B cell (primary cell): ENCODE measurements at regions not wholly inside any gene's neighbourhood (a gene's known extent, or its start where the extent isn't known, plus 50 kb on each side); places are given as distances from the start of the nearest gene placed in this dataset.

ENCODE experiments used
- ATAC-seq: fragments of 200-7000 bp; cut with Tn5 transposase; one replicate; pipeline ENCODE4 v1.10.0; 2021; ENCODE audit warnings: low read depth, mild to moderate bottlenecking, moderate number of reproducible peaks, moderate library complexity
- CTCF ChIA-PET: fragments of 350-600 bp; sonication (Branson Sonifier 250); formaldehyde crosslinking; loops from one replicate; lab custom pipeline; 2021; ENCODE audit warnings: antibody characterized with exemption, inconsistent platforms; lab: Charles Lee
- POLR2A ChIA-PET: fragments of 350-600 bp; sonication (Branson Sonifier 250); formaldehyde crosslinking; loops from one replicate; lab custom pipeline; 2021; ENCODE audit warnings: antibody characterized with exemption; lab: Charles Lee
- DNase-seq: peaks from one replicate; pipeline ENCODE4 v3.0.0; 2013
- H2AFZ ChIP-seq: 2 replicates; pipeline ENCODE4 v1.6.1; 2012; ENCODE audit warnings: mild to moderate bottlenecking, low read depth, low read length; ENCODE audit not compliant: insufficient read depth, poor library complexity, severe bottlenecking
- H3K27ac ChIP-seq, 2 donors: 1 replicate in 1 of 2; 2 replicates in 1 of 2; pipeline ENCODE4 v1.5.1; 2012 to 2013; ENCODE audit warnings: low read length in 2 of 2, mild to moderate bottlenecking in 2 of 2, moderate library complexity in 1 of 2
- H3K27me3 ChIP-seq, 4 experiments: fragments of 200-600 bp in 1 of 4; sonication (generic) in 1 of 4; replicated peaks in 1 of 4; 1 replicate in 2 of 4; 2 replicates in 2 of 4; pipeline versions ENCODE4 v1.6.1 to v1.7.0; 2013 to 2016; ENCODE audit warnings: low read length in 3 of 4, mild to moderate bottlenecking in 2 of 4, mixed read lengths in 1 of 4, moderate library complexity in 1 of 4; ENCODE audit not compliant: insufficient read depth in 4 of 4, control insufficient read depth in 3 of 4; ENCODE audit errors: control extremely low read depth in 1 of 4
- H3K36me3 ChIP-seq, 2 experiments: replicated peaks in 1 of 2; 1 replicate in 1 of 2; 2 replicates in 1 of 2; pipeline versions ENCODE4 v1.6.1 to v1.7.1; 2013; ENCODE audit warnings: low read length in 1 of 2; ENCODE audit not compliant: insufficient read depth in 2 of 2, control insufficient read depth in 1 of 2; ENCODE audit errors: control extremely low read depth in 1 of 2, extremely low read depth in 1 of 2
- H3K4me1 ChIP-seq, 2 donors: fragments of 200-600 bp in 1 of 2; sonication (generic) in 1 of 2; 1 replicate in 1 of 2; 2 replicates in 1 of 2; pipeline versions ENCODE4 v1.5.1 to v1.6.1; 2013 to 2017; ENCODE audit warnings: low read length in 2 of 2; ENCODE audit not compliant: control insufficient read depth in 2 of 2, insufficient read depth in 2 of 2
- H3K4me2 ChIP-seq: replicated peaks from 2 replicates; pipeline ENCODE3; 2012; ENCODE audit warnings: mild to moderate bottlenecking, low read depth, low read length; ENCODE audit not compliant: poor library complexity, severe bottlenecking
- H3K4me3 ChIP-seq, 5 experiments: fragments of 200-600 bp in 1 of 5; sonication (generic) in 1 of 5; 1 replicate in 3 of 5; 2 replicates in 2 of 5; pipeline versions ENCODE4 v1.5.1 to v1.7.0; 2011 to 2016; ENCODE audit warnings: low read length in 4 of 5, mild to moderate bottlenecking in 4 of 5, low read depth in 2 of 5, control low read depth in 1 of 5, moderate library complexity in 1 of 5; ENCODE audit not compliant: insufficient read depth in 1 of 5; ENCODE audit errors: control extremely low read depth in 1 of 5, extremely low read depth in 1 of 5
- H3K79me2 ChIP-seq: fragments of 200-600 bp; sonication (generic); one replicate; pipeline ENCODE4 v1.6.0; 2016; ENCODE audit warnings: low read length; ENCODE audit not compliant: control insufficient read depth, insufficient read depth
- H3K9ac ChIP-seq: fragments of 200-600 bp; sonication (generic); 2 replicates; pipeline ENCODE4 v1.6.1; 2017; ENCODE audit warnings: mild to moderate bottlenecking, low read length, moderate library complexity
- H3K9me3 ChIP-seq, 3 donors: one replicate each; pipeline versions ENCODE4 v1.6.1 to v1.7.1; 2013; ENCODE audit warnings: low read length in 2 of 3; ENCODE audit not compliant: control insufficient read depth in 2 of 3, insufficient read depth in 1 of 3; ENCODE audit errors: control extremely low read depth in 1 of 3
- H4K20me1 ChIP-seq: 2 replicates; pipeline ENCODE4 v1.6.0; 2012; ENCODE audit warnings: mild to moderate bottlenecking, low read length; ENCODE audit not compliant: insufficient read depth, control insufficient read depth, poor library complexity, severe bottlenecking
- H3K27ac Mint-ChIP-seq: one replicate; pipeline ENCODE4 v1.8.0; 2021; ENCODE audit warnings: mixed read lengths
- H3K27me3 Mint-ChIP-seq: one replicate; pipeline ENCODE4 v1.8.0; 2021; ENCODE audit warnings: mixed read lengths
- H3K4me1 Mint-ChIP-seq: one replicate; pipeline ENCODE4 v1.8.0; 2021; ENCODE audit warnings: mixed read lengths
- H3K4me3 Mint-ChIP-seq: one replicate; pipeline ENCODE4 v1.8.0; 2021; ENCODE audit warnings: mixed read lengths
- H3K9me3 Mint-ChIP-seq: one replicate; pipeline ENCODE4 v1.8.0; 2022; ENCODE audit warnings: mixed read lengths; ENCODE audit not compliant: insufficient read depth
- EZH2 ChIP-seq: IDR thresholded peaks from 2 replicates; pipeline ENCODE4 v1.6.1; 2012; ENCODE audit warnings: borderline replicate concordance, low read depth, mild to moderate bottlenecking, moderate library complexity, low read length; ENCODE audit not compliant: insufficient read depth, poor library complexity, severe bottlenecking
- WGBS: methylation state at CpG from one replicate; pipeline ENCODE4 v1.1.5; 2013; ENCODE audit warnings: missing lambda C conversion rate; ENCODE audit not compliant: insufficient coverage; 5-methylcytosine and 5-hydroxymethylcytosine counted together
- intact Hi-C: fragments of 100-400 bp; cut with micrococcal nuclease; formaldehyde crosslinking; loops from one replicate; pipeline ENCODE4 v1.10.0; 2022
- TF ChIP-seq, protein P1 (sequence below): fragments of 200-600 bp; IDR thresholded peaks from one replicate; pipeline ENCODE4 v1.8.0; 2022; ENCODE audit warnings: antibody characterized with exemption, mild to moderate bottlenecking

DNA sequence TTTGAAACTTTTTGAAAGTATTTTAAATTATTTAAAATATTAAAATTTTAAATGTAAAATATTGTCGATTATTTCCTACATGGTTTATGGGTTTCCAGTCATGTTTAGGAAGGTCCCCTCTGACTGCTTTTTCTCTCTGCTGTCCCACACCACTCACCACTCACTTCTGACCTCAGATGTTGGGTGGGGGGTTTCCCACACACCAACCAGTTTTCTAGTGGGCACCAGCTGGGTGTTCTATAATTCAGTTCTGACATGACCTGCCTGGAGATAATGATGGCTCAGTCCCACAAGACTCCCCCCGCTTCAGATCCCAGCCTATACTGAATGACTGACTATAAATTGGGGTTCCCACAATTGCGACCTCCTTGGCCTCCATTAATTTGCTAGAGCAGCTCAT, 310.4 kb downstream of the GADD45G start:
- H3K27ac ChIP-seq, result no peak overlapping the region
- TF ChIP-seq, protein P1, sequence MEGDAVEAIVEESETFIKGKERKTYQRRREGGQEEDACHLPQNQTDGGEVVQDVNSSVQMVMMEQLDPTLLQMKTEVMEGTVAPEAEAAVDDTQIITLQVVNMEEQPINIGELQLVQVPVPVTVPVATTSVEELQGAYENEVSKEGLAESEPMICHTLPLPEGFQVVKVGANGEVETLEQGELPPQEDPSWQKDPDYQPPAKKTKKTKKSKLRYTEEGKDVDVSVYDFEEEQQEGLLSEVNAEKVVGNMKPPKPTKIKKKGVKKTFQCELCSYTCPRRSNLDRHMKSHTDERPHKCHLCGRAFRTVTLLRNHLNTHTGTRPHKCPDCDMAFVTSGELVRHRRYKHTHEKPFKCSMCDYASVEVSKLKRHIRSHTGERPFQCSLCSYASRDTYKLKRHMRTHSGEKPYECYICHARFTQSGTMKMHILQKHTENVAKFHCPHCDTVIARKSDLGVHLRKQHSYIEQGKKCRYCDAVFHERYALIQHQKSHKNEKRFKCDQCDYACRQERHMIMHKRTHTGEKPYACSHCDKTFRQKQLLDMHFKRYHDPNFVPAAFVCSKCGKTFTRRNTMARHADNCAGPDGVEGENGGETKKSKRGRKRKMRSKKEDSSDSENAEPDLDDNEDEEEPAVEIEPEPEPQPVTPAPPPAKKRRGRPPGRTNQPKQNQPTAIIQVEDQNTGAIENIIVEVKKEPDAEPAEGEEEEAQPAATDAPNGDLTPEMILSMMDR, result no peak
- TF ChIP-seq EZH2, result no peak
- DNase-seq, result no peak
- no peaks in the 10 kb centered on the region for H4K20me1 ChIP-seq
- Mint-ChIP-seq H3K9me3 (no peaks in the 10 kb centered on the region), H3K4me1 (no peaks in the 10 kb centered on the region), H3K4me3 (no peak overlapping the region), H3K27me3 (peaks cover 7% of the 10 kb centered on the region), H3K27ac (no peak overlapping the region)
- WGBS, result 86% methylated on average over 1 of the region's 3 CpGs
- H3K4me1 ChIP-seq, result no peaks in the 10 kb centered on the region
- H3K9ac ChIP-seq, result no peak overlapping the region
- H3K36me3 ChIP-seq, result no peaks in the 10 kb centered on the region
- H2AFZ ChIP-seq, result no peak overlapping the region
- no peaks in the 10 kb centered on the region for H3K27me3 ChIP-seq
- ChIA-PET CTCF (interaction anchor here (1.2 to 2.5 kb wide), 5 partner anchors 8 to 312 kb away, joined by 3 to 10 read pairs (median 4); no protein-coding TSS in a partner anchor), POLR2A (no interaction called here)
- no peaks in the 10 kb centered on the region for H3K79me2 ChIP-seq
- no peaks in the 10 kb centered on the region for H3K9me3 ChIP-seq
- no peak overlapping the region for H3K4me2 ChIP-seq
- ATAC-seq, result no peak
- H3K4me3 ChIP-seq, result no peak overlapping the region
- intact Hi-C loops, result no loop called here

DNA sequence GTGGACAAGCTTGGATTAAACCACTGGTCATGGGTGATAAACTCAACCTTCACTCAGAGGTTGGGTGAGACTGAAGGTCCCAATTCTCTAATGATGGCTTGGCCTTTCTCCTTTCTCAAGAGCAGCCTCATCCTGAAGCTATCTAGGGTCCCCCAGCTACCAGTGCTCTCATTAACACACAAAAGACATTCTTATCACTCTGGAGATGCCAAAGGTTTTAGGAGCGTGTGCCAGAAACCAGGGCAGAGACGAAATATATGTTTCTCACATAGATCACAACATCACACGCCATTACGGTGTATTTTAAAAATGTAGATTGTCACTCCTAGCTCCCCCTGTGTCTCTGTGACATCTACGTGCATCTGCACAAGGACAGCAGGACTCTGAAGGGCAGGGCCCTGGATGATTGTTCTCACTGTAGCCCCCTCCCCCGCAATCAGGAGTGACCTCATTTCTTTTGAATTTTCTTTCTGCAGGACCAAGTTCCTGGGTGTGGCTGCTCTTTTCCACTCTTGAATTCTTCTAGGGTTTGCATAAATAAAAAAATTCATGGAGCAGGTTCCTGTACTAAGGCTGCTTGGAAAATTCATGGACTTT, 311.3 kb downstream of the GADD45G start:
- Histone ChIP-seq H3K9ac (no peak overlapping the region), H4K20me1 (no peaks in the 10 kb centered on the region), H3K36me3 (no peaks in the 10 kb centered on the region), H3K4me2 (no peak overlapping the region), H3K4me3 (no peak overlapping the region), H3K9me3 (no peaks in the 10 kb centered on the region), H3K79me2 (no peaks in the 10 kb centered on the region), H3K4me1 (no peaks in the 10 kb centered on the region), H2AFZ (no peak overlapping the region), H3K27ac (no peak overlapping the region), H3K27me3 (no peaks in the 10 kb centered on the region)
- ChIA-PET CTCF (interaction anchor here (1.2 to 2.5 kb wide), 4 partner anchors 19 to 313 kb away, joined by 3 to 10 read pairs (median 4); no protein-coding TSS in a partner anchor), POLR2A (no interaction called here)
- WGBS, result 100% methylated on average over 3 of the region's 6 CpGs
- Mint-ChIP-seq H3K4me3 (no peak overlapping the region), H3K4me1 (no peaks in the 10 kb centered on the region), H3K27ac (no peak overlapping the region), H3K27me3 (peaks cover 12% of the 10 kb centered on the region), H3K9me3 (no peaks in the 10 kb centered on the region)
- ATAC-seq (no peak), DNase-seq (no peak)
- TF ChIP-seq, protein P1, result no peak
- TF ChIP-seq EZH2, result no peak
- intact Hi-C loops, result no loop called here
